ENCODE measurements at regions not wholly inside any gene's neighbourhood (a gene's known extent, or its start where the extent isn't known, plus 50 kb on each side); places are given as distances from the start of the nearest gene placed in this dataset.
A peak's percentile ranks its signal among the peaks of the same experiment; 100 is the strongest.

DNA sequence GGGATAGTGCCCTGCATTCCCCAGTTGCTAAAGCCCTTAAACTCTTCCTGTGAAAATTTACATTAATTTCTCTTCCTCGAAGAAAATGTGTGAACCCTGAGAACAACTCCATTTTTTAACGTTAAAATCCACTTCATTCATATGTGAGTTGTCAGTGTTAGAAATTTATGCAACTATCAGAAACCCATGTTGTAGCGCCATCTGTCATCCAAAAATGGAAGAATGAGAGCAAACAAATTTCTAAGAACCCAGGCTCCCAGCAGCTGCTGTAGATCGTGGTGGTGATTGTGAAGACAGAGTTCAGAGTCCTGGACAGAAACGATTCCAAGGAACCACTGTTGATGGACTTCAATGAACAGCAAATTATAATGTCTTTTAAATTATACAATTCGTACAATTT is 179.7 kb upstream of the NDN start:
- TF ChIP-seq FOXM1 (IDR thresholded peaks at IDR 0.05; ENCODE audit: borderline replicate concordance, low read depth) (no peak), EP300 (IDR thresholded peaks at IDR 0.05; ENCODE audit: borderline replicate concordance) (no peak), EGR1 (IDR thresholded peaks at IDR 0.05) (no peak), RAD21 (IDR thresholded peaks at IDR 0.05; ENCODE audit: low read depth) (peak; percentile 11; the same call in 1 of the 2 replicates), CEBPB (IDR thresholded peaks at IDR 0.05) (no peak), TCF12 (IDR thresholded peaks at IDR 0.05; ENCODE audit: low read depth) (no peak)
- TF ChIP-seq, protein P1, sequence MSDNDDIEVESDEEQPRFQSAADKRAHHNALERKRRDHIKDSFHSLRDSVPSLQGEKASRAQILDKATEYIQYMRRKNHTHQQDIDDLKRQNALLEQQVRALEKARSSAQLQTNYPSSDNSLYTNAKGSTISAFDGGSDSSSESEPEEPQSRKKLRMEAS (IDR thresholded peaks at IDR 0.05) = no peak

DNA sequence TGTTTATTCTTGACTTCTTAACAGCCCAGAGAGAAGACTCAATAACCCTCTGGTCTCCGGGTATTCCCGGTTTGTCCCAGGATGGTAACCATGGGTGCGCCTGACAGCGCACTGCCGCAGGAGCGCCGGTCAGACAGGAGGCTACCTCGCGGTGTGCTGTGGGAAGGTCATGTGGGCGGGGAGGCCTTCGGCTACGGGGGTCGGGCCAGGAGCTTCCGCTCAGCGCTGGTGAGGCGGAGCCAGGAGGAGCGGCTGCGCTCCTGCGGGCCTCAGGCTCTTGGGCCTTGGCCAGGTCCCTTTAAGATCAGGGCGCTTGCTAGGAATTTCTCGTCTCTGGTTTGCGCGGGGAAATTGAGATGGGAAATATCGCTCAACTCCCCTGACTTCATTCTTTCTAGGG is 182.3 kb upstream of the NDN start:
- TF ChIP-seq CREB1 (IDR thresholded peaks at IDR 0.05; ENCODE audit: low read depth) = no peak
- TF ChIP-seq, protein P2, sequence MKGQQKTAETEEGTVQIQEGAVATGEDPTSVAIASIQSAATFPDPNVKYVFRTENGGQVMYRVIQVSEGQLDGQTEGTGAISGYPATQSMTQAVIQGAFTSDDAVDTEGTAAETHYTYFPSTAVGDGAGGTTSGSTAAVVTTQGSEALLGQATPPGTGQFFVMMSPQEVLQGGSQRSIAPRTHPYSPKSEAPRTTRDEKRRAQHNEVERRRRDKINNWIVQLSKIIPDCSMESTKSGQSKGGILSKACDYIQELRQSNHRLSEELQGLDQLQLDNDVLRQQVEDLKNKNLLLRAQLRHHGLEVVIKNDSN (IDR thresholded peaks at IDR 0.05) = peak; percentile 12; the same call in 1 of the 2 replicates
- TF ChIP-seq, protein P1 (IDR thresholded peaks at IDR 0.05) = no peak

GRCh38 chr15:23877502-23878412 is 190.7 kb upstream of the NDN start:
- TF ChIP-seq EGR1 (IDR thresholded peaks at IDR 0.05) (no peak), REST (IDR thresholded peaks at IDR 0.05; ENCODE audit: low read depth) (no peak), TCF12 (IDR thresholded peaks at IDR 0.05; ENCODE audit: low read depth) (no peak), TAF1 (IDR thresholded peaks at IDR 0.05; ENCODE audit: low read depth) (no peak), RAD21 (IDR thresholded peaks at IDR 0.05; ENCODE audit: low read depth) (peak; percentile 57)
- TF ChIP-seq, protein P1 (IDR thresholded peaks at IDR 0.05) = no peak

- TF ChIP-seq CREB1 (IDR thresholded peaks at IDR 0.05; ENCODE audit: low read depth) (no peak), TCF12 (IDR thresholded peaks at IDR 0.05; ENCODE audit: low read depth) (no peak), YY1 (IDR thresholded peaks at IDR 0.05; ENCODE audit: low read depth) (no peak), CEBPB (IDR thresholded peaks at IDR 0.05) (no peak), ZBTB7A (IDR thresholded peaks at IDR 0.05; ENCODE audit: low read depth) (no peak), EP300 (IDR thresholded peaks at IDR 0.05; ENCODE audit: borderline replicate concordance) (no peak), TEAD4 (IDR thresholded peaks at IDR 0.05) (no peak), EGR1 (IDR thresholded peaks at IDR 0.05) (no peak), RAD21 (IDR thresholded peaks at IDR 0.05; ENCODE audit: low read depth) (no peak), REST (IDR thresholded peaks at IDR 0.05; ENCODE audit: low read depth) (no peak), TAF1 (IDR thresholded peaks at IDR 0.05; ENCODE audit: low read depth) (no peak)
- TF ChIP-seq, protein P1 (IDR thresholded peaks at IDR 0.05) = no peak
- TF ChIP-seq, protein P2 (IDR thresholded peaks at IDR 0.05) = no peak
Observed at GRCh38 chr15:23881291-23881690, 194.2 kb upstream of the NDN start.

GRCh38 chr15:23890218-23890617 is 203.1 kb upstream of the NDN start:
- TF ChIP-seq CEBPB (IDR thresholded peaks at IDR 0.05) = no peak
- no peak for TF ChIP-seq TAF1 (IDR thresholded peaks at IDR 0.05; ENCODE audit: low read depth)
- TF ChIP-seq YY1 (IDR thresholded peaks at IDR 0.05; ENCODE audit: low read depth) = no peak
- TF ChIP-seq REST (IDR thresholded peaks at IDR 0.05; ENCODE audit: low read depth) = no peak
- no peak for TF ChIP-seq TEAD4 (IDR thresholded peaks at IDR 0.05)
- TF ChIP-seq TCF12 (IDR thresholded peaks at IDR 0.05; ENCODE audit: low read depth) = no peak
- TF ChIP-seq EP300 (IDR thresholded peaks at IDR 0.05; ENCODE audit: borderline replicate concordance) = no peak
- no peak for TF ChIP-seq CREB1 (IDR thresholded peaks at IDR 0.05; ENCODE audit: low read depth)
- TF ChIP-seq FOXM1 (IDR thresholded peaks at IDR 0.05; ENCODE audit: borderline replicate concordance, low read depth) = no peak
- TF ChIP-seq ZBTB7A (IDR thresholded peaks at IDR 0.05; ENCODE audit: low read depth) = no peak
- no peak for TF ChIP-seq RAD21 (IDR thresholded peaks at IDR 0.05; ENCODE audit: low read depth)
- TF ChIP-seq EGR1 (IDR thresholded peaks at IDR 0.05) = no peak
- TF ChIP-seq, protein P1 (IDR thresholded peaks at IDR 0.05) = no peak
- no peak for TF ChIP-seq NFIC (IDR thresholded peaks at IDR 0.05)
- TF ChIP-seq, protein P2 (IDR thresholded peaks at IDR 0.05) = no peak
